Cardiac muscle cell (in vitro differentiated cells and primary cell): ENCODE measurements at regions not wholly inside any gene's neighbourhood (a gene's known extent, or its start where the extent isn't known, plus 50 kb on each side); places are given as distances from the start of the nearest gene placed in this dataset.

Experiments
- DNase-seq, 2 donors: peaks; one replicate each; pipeline versions ENCODE4 v3.0.0 to v3.0.0-alpha.2; 2010 to 2017; ENCODE audit warnings: low read depth in 1 of 2, low spot score in 1 of 2
- H3K27ac ChIP-seq: fragments of 200-600 bp; sonication (generic); 2 replicates; pipeline ENCODE4 v1.5.1; 2016
- H3K27me3 ChIP-seq: fragments of 200-600 bp; sonication (generic); 2 replicates; pipeline ENCODE4 v1.6.0; 2016; ENCODE audit warnings: control low read depth
- H3K36me3 ChIP-seq: fragments of 200-600 bp; sonication (generic); 2 replicates; pipeline ENCODE4 v1.5.1; 2016; ENCODE audit warnings: control low read depth
- H3K4me1 ChIP-seq: fragments of 200-600 bp; sonication (generic); 2 replicates; pipeline ENCODE4 v1.8.1; 2017; ENCODE audit warnings: low read depth, mild to moderate bottlenecking, mixed run types
- H3K4me3 ChIP-seq: fragments of 200-600 bp; sonication (generic); 2 replicates; pipeline ENCODE4 v1.5.1; 2016; ENCODE audit warnings: mild to moderate bottlenecking
- H3K9me3 ChIP-seq: fragments of 200-600 bp; sonication (generic); 2 replicates; pipeline ENCODE4 v1.5.1; 2017; ENCODE audit warnings: low read depth, mild to moderate bottlenecking, control low read depth
- CTCF ChIP-seq: IDR thresholded peaks from 2 replicates; pipeline ENCODE4 v1.5.1; 2012; ENCODE audit warnings: low read depth, mild to moderate bottlenecking, low read length

- TF ChIP-seq CTCF, result no peak
- H3K4me1 ChIP-seq, result no peaks in the 10 kb centered on the region
- no peak overlapping the region for H3K4me3 ChIP-seq
- no peak for DNase-seq
- H3K36me3 ChIP-seq, result no peaks in the 10 kb centered on the region
- no peaks in the 10 kb centered on the region for H3K27me3 ChIP-seq
- H3K27ac ChIP-seq, result no peak overlapping the region
- no peaks in the 10 kb centered on the region for H3K9me3 ChIP-seq
These were observed 92.7 kb downstream of the EDN3 start for GRCh38 chr20:59393142-59393541.

- Histone ChIP-seq H3K27ac (no peak overlapping the region), H3K9me3 (no peaks in the 10 kb centered on the region), H3K27me3 (no peaks in the 10 kb centered on the region), H3K4me3 (no peak overlapping the region), H3K36me3 (no peaks in the 10 kb centered on the region), H3K4me1 (peaks cover 3% of the 10 kb centered on the region)
- no peak for DNase-seq
- no peak for TF ChIP-seq CTCF
These were observed 95.3 kb downstream of the EDN3 start for GRCh38 chr20:59395729-59396128.

- Histone ChIP-seq H3K4me1 (peaks cover 9% of the 10 kb centered on the region), H3K27ac (no peak overlapping the region), H3K36me3 (no peaks in the 10 kb centered on the region), H3K27me3 (peaks cover 13% of the 10 kb centered on the region), H3K4me3 (no peak overlapping the region), H3K9me3 (no peaks in the 10 kb centered on the region)
- DNase-seq, result no peak
- TF ChIP-seq CTCF, result no peak
These were observed 98.3 kb downstream of the EDN3 start for GRCh38 chr20:59398537-59399205.

GRCh38 chr20:59399426-59400099 is 99.2 kb downstream of the EDN3 start:
- no peak for DNase-seq
- no peak for TF ChIP-seq CTCF
- H3K27me3 ChIP-seq, result peaks cover 20% of the 10 kb centered on the region
- H3K27ac ChIP-seq, result no peak overlapping the region
- no peak overlapping the region for H3K4me3 ChIP-seq
- no peaks in the 10 kb centered on the region for H3K36me3 ChIP-seq
- peaks cover 9% of the 10 kb centered on the region for H3K4me1 ChIP-seq
- H3K9me3 ChIP-seq, result no peaks in the 10 kb centered on the region

- DNase-seq, result no peak
- Histone ChIP-seq H3K9me3 (no peaks in the 10 kb centered on the region), H3K27ac (no peak overlapping the region), H3K36me3 (no peaks in the 10 kb centered on the region), H3K4me1 (peaks cover 9% of the 10 kb centered on the region), H3K27me3 (peaks cover 21% of the 10 kb centered on the region), H3K4me3 (no peak overlapping the region)
- no peak for TF ChIP-seq CTCF
These were observed 100.3 kb downstream of the EDN3 start for GRCh38 chr20:59400708-59401107.
